HT-29 (cell line): ENCODE measurements at regions not wholly inside any gene's neighbourhood (a gene's known extent, or its start where the extent isn't known, plus 50 kb on each side); places are given as distances from the start of the nearest gene placed in this dataset.

ENCODE experiments used
- DNase-seq: peaks from one replicate; pipeline ENCODE4 v3.0.0-alpha.2; 2015; ENCODE audit warnings: low spot score

- DNase-seq, result no peak
These were observed 222.5 kb downstream of the FOXL1 start for GRCh38 chr16:86800894-86801293.

GRCh38 chr16:86802013-86802412, 223.7 kb downstream of the FOXL1 start:
- no peak for DNase-seq

DNA sequence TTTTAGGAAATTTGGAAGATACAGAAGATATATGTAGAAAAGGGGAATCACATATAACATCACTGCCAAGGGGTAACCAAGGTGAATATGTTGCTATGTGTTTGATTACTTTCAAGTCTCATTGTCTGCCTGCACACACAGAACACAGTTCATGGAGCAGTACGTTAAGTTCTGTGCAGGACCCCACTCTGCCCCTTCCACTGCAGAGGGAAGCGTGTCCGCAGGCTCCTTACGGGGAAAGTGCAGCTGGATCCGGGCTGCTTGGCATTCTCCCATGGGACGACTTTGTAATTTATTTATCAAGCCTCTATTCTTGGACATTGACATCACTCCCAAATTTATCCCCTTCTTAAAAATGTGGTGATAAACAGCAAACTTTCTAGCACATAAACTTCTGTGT, 226.8 kb downstream of the FOXL1 start:
- DNase-seq, result no peak

DNA sequence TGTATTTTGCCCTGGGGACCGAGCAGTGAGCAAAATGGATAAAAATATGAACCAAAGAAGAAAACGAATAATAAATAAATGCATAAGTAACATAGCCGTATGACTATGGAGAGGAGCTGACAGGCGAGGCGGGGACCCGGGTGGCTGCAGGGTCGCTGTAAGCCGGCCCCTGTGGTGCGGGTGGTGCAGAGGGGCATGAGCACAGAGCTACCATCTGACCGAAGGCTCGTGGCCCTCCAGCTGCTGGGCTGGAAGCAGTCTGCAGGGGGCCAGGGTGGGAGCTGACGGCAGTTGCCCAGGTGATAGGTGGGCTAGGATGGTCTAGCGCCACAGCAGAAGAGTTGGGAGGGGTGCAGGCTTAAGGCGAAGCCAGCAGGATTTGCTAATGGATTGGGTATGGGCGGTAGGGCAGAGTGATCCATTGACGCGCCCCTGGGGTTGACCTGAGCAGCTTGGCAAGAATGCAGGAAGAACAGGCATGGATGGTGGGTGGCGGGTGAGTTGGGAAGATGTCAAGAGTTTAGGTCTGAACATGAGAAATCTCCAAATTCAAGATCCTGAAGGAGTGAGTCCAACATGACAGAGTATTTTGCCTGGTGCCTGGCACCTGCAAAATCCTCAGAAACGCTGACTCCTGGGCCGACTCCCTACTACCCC, 228.0 kb downstream of the FOXL1 start:
- no peak for DNase-seq

DNA sequence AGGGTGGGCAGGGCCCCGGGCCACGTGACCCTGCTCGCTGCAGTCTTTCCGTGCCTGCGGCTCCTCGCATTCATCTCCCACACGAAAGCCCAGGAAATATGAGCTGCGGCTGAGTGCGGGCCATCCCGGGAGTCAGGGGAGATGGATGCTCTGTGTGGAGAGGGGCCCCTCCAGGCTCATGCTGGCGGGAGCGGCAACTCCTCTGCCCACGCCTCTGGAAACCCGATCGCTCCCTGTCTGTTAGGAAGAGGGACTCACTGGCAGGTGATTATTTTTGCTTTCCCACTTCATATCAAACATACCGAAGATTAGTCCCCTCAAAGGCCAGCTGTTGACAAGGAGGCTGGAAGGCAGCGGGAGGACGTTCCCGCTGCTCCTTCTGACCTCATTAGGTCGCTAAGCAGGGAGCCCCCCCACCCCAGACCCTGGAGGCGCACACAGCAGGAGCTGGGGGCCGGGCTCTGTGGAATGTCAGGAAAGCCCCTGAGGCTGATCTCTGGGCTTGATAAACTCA, 228.5 kb downstream of the FOXL1 start:
- DNase-seq, result no peak

GRCh38 chr16:86808863-86809444, 230.6 kb downstream of the FOXL1 start:
- DNase-seq, result no peak

GRCh38 chr16:86809458-86809955, 231.2 kb downstream of the FOXL1 start:
- no peak for DNase-seq

DNA sequence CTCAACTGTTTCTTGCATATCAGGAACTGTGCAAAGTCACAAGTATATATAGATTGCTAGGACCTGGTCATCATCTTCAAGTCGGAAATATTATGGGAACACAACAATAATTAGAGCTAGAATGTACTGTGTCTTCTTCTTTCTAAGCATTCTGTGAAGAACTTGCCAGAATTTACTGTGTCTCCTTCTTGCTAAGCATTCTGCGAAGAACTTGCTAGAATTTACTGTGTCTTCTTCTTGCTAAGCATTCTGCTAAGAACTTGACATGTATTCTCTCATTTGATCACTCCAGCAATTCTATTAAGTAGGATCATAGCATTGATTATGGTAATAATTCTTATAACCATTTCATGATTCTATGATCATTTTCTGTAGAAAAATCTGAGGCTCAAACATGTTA, 231.7 kb downstream of the FOXL1 start:
- no peak for DNase-seq

GRCh38 chr16:86812363-86812970, 234.1 kb downstream of the FOXL1 start:
- no peak for DNase-seq

DNA sequence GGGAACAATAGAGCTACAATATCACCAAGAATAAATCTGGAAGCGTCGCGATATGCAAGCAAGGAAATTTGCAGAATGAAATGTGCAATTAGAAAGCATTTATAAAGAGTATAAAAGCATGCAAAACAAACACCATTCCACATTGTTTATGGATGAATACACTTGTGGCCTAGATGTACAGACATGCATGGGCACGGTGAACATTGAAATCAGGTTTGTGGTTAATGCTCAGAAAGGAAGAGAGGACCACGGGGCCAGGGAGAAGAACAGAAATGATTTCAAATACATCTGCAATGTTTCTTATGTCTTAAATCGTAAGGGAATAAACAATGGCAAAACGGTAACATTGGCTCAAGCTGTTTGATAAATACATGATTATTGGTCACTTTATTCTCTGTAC, 235.9 kb downstream of the FOXL1 start:
- no peak for DNase-seq

- no peak for DNase-seq
These were observed 238.7 kb downstream of the FOXL1 start for GRCh38 chr16:86816930-86817625.

GRCh38 chr16:86818671-86819532, 240.6 kb downstream of the FOXL1 start:
- DNase-seq, result no peak

GRCh38 chr16:86819533-86819892, 241.2 kb downstream of the FOXL1 start:
- DNase-seq, result no peak

- DNase-seq, result no peak
These were observed 243.5 kb downstream of the FOXL1 start for GRCh38 chr16:86821895-86822294.

GRCh38 chr16:86823125-86823524, 244.8 kb downstream of the FOXL1 start:
- DNase-seq, result no peak

GRCh38 chr16:86823888-86824671, 245.7 kb downstream of the FOXL1 start:
- no peak for DNase-seq

DNA sequence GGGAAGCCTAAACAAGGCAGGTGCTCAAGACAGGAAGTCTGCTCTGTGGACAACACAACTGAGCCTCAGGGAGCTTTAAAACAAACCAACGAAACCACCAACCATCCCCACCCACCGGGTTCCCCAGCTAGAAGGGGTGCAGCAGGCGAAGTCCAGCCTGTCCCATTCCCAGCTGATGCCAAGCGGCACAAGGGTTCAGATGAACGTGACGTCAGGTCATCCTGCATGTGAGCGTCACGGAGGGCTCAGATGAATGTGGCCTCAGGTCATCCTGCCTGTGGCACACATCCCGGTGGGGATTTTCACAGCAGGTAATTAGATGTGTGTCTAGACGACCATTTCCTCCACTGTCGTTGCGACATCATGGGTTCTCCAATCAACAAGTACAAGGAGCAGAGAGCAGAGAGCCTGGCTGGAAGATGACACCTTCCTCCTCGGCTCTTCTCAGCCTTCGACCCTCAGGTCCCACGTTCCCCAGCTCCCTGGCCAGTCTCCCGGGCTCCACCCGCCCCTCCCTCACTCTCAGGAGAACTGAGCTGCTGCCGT, 246.5 kb downstream of the FOXL1 start:
- no peak for DNase-seq

- no peak for DNase-seq
These were observed 247.3 kb downstream of the FOXL1 start for GRCh38 chr16:86825631-86826030.

- no peak for DNase-seq
These were observed 248.6 kb downstream of the FOXL1 start for GRCh38 chr16:86826941-86827340.

- DNase-seq, result no peak
These were observed 249.2 kb downstream of the FOXL1 start for GRCh38 chr16:86827521-86827920.
